ENCODE measurements at regions not wholly inside any gene's neighbourhood (a gene's known extent, or its start where the extent isn't known, plus 50 kb on each side); places are given as distances from the start of the nearest gene placed in this dataset.

DNA sequence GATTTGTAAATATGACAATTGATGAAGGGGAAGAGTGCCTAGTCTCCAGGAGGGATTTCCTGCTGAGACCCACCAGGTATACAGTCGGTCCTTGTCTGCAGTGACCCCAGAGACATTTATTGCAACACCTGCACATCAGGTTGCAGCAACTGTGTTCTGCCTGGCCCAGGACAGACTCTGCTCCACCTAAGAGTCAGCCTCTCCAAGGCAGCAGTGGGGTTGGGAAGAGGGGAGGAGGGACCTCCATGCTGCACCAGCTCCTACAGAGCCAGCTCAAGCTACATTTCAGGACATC lies 120.4 kb upstream of the IRF2BP2 start:
- TF ChIP-seq, protein P1, sequence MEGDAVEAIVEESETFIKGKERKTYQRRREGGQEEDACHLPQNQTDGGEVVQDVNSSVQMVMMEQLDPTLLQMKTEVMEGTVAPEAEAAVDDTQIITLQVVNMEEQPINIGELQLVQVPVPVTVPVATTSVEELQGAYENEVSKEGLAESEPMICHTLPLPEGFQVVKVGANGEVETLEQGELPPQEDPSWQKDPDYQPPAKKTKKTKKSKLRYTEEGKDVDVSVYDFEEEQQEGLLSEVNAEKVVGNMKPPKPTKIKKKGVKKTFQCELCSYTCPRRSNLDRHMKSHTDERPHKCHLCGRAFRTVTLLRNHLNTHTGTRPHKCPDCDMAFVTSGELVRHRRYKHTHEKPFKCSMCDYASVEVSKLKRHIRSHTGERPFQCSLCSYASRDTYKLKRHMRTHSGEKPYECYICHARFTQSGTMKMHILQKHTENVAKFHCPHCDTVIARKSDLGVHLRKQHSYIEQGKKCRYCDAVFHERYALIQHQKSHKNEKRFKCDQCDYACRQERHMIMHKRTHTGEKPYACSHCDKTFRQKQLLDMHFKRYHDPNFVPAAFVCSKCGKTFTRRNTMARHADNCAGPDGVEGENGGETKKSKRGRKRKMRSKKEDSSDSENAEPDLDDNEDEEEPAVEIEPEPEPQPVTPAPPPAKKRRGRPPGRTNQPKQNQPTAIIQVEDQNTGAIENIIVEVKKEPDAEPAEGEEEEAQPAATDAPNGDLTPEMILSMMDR (IDR thresholded peaks at IDR 0.05; ENCODE audit: poor library complexity, severe bottlenecking) = no peak
- no peak for TF ChIP-seq POLR2AphosphoS5 (IDR thresholded peaks at IDR 0.05)

All from neural cell (in vitro differentiated cells).